ENCODE measurements at regions not wholly inside any gene's neighbourhood (a gene's known extent, or its start where the extent isn't known, plus 50 kb on each side); places are given as distances from the start of the nearest gene placed in this dataset.

DNA sequence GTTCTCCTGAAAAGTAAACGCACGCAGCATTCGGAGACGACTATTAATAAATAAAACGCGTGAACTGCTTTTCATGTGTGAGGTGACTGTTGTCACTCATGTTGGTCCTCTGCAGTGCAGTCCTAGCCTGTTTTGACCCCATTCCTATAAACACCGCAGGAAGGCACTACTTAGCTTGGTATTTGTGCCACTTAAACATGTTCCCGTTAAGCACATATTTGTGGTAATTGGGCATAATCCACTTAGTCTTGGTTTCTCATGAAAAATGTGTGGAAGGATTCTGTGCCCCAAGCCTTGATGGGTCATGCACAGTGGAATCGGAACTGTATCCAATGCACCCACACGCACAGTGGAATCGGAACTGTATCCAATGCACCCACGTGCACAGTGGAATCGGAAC is 313.9 kb downstream of the THBS2 start:
- TF ChIP-seq, protein P1, sequence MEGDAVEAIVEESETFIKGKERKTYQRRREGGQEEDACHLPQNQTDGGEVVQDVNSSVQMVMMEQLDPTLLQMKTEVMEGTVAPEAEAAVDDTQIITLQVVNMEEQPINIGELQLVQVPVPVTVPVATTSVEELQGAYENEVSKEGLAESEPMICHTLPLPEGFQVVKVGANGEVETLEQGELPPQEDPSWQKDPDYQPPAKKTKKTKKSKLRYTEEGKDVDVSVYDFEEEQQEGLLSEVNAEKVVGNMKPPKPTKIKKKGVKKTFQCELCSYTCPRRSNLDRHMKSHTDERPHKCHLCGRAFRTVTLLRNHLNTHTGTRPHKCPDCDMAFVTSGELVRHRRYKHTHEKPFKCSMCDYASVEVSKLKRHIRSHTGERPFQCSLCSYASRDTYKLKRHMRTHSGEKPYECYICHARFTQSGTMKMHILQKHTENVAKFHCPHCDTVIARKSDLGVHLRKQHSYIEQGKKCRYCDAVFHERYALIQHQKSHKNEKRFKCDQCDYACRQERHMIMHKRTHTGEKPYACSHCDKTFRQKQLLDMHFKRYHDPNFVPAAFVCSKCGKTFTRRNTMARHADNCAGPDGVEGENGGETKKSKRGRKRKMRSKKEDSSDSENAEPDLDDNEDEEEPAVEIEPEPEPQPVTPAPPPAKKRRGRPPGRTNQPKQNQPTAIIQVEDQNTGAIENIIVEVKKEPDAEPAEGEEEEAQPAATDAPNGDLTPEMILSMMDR (conservative IDR thresholded peaks at IDR 0.05 in 1 of 2, IDR thresholded peaks at IDR 0.05 in 1 of 2; ENCODE audit: extremely low read depth in 1 of 2, insufficient read depth in 1 of 2, low read depth in 1 of 2, low read length in 2 of 2) = no peak
- TF ChIP-seq EZH2 (IDR thresholded peaks at IDR 0.05; ENCODE audit: borderline replicate concordance, low read length) = no peak

Data from mammary epithelial cell (primary cell).